Activated effector memory CD4-positive, alpha-beta T cell treated with anti-CD3 and anti-CD28 coated beads, Interleukin-2, amount 50 U/mL, for 16 hours (primary cell): ENCODE measurements at regions not wholly inside any gene's neighbourhood (a gene's known extent, or its start where the extent isn't known, plus 50 kb on each side); places are given as distances from the start of the nearest gene placed in this dataset.

Source experiments
- DNase-seq: peaks from one replicate; pipeline ENCODE4 v3.0.0-alpha.2; 2020

DNA sequence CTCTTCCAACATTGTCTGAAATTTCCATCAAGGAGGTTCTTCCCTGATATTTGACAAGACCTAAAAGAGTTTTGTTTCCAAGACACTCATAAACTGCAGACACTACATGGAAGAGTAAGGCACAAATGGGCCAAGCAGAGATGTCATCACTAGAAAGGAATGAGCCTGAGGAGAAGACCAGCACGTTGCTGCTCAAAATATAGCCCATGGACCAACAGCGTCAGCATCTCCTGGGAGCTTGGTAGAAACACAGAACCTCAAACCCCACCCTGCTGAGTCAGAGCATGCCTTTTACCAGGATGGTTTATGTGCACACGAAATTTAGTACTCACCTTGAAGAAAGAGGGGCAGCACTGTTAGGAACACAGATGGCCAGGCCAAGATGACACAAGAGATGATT is 128.7 kb upstream of the MID1 start:
- DNase-seq = no peak

- DNase-seq = no peak
These were observed 130.2 kb upstream of the MID1 start for GRCh38 chrX:10750581-10750980.

- no peak for DNase-seq
These were observed 132.7 kb upstream of the MID1 start for GRCh38 chrX:10753116-10753515.

GRCh38 chrX:10754445-10754844 is 134.1 kb upstream of the MID1 start:
- DNase-seq = no peak

DNA sequence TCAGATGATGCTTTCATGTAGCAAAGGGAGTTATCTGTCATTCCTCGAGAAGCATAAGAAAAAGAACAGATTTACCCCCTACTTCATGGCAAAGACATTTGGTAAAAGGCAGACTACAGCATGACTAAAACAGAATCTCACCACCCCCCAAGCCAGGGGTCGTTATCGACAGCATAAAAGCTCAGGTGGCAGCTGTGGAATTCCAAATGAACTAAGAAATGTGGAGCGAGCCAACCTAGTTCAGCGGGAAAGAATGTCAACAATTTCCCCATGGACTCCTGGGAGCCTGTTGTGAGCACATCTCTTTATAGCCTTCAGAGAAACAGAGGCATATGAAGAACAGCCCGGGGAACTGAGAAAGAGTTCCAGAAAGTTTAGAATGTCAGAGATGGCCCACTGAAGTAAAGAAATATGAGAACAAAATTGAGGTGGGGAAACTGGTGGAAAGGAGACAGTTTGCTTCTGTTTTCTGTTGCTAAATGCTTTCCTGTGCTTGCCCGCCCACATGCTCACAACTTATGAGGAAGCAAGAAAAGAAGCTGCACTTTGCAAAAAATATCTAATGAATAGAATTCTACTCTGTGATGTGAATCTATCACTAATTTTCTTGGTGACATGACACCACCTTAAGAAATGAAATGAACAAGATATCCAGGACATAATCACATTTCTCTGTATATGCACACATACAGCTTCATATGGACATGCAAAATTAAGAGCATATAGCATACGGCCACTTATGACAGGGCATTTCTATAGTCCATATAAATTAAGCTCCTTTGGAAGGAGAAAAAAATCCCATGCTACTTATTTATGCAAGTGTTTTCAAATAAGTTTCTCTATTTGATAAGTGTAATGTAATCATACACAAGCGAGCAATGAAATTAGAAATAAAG is 135.3 kb upstream of the MID1 start:
- no peak for DNase-seq

GRCh38 chrX:10756441-10756840 is 136.1 kb upstream of the MID1 start:
- DNase-seq = no peak

- no peak for DNase-seq
These were observed 138.9 kb upstream of the MID1 start for GRCh38 chrX:10759141-10759799.

DNA sequence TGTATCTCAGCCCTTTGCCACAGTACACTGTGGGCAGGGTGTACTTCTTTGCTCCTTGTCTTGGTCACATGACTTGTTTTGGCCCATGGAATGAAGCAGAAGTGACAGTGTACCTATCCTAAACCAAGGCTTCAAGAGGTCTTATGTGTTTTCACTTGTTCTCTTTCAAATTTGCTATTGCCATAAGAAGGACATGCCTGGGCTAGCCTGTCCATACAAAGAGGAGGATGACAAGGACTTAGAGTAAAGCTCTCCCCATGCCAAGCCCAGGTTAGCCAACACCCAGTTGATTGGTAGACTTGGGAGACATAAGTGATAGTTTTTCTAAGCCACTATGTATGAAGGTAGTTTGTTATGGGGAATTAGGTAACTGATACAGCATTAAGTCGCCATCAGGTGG is 141.1 kb upstream of the MID1 start:
- DNase-seq = no peak

DNA sequence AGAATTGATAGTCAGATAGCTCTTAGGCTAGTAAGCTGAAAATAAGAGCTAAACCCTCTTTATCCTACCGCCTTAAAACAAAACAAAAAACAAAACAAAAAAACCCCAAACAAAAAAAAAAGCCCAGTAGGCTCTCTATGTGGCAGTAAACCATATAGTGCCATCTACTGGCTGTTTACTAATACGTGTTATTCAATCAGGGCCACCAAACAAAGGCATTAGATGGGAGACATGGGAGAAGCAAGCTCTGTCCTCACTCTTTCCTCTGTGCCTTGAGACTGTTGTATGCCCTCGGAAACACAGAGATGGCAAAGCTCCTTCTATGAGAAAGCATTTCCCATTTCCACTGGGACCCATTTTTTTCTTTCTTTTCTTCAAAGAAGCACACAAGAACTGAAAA is 148.8 kb upstream of the MID1 start:
- no peak for DNase-seq

DNA sequence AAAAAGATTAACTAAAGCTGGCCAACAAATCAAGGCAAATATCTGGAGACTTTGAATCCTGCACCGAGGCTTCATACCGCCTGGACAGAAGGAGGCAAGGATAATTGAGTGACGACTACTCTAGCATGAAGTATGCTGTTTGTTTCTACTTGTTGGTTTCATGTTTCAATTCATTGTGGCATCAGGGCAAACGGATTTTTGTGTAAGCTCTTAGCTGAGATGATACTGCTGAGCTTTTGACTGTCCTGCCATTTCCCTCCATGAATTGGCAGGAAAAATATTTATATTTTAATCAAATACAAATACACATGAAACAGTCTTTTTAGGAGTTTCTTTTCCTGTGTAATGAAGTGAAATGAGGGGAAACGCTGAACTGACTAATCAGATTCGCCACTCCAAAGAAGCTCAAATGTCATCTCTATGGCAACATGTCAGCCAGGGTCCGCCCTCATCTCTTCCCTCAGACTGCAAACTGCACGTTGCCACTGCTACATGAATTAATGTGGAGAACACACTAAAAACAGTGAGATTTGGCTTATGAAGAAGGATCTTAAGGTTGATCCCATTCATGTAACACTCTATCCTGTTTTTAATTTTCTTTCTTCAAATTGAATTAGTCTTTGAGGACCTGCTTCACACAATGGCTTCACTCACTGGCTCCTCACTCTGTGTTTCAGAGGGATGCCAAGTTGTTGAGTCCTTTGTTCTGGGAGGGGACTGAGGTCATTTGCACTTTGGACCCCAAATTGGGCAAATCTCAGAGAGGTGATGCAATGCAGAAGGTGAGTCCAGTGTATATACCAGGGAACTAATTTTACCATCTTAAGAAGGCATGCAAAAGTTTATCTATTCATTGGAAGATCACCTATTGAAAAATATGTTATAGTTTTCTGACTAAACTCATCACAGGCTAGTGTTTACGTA is 149.6 kb upstream of the MID1 start:
- DNase-seq = no peak

DNA sequence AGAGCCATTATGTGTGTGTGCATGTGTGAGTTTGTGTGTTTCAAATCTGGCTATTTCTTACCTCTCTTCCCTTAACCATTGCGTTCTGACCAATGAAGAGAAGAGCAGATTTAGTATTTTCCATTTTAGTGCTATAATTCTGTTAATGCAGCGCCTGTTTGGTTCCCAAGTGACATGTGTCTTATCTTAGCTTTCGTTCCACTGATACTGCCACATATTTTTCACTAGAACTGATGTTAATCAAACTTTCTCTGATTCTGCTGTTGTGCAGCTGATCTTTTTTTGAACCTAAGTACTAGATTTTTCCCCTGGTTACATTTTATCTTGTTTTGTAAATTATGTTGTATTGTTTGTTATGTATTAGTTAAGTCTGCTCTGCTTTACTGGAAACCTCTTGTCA is 152.9 kb upstream of the MID1 start:
- DNase-seq = no peak

GRCh38 chrX:10781847-10782530 is 161.6 kb upstream of the MID1 start:
- no peak for DNase-seq

GRCh38 chrX:10783451-10783995 is 163.1 kb upstream of the MID1 start:
- no peak for DNase-seq

GRCh38 chrX:10787264-10787663 is 166.9 kb upstream of the MID1 start:
- no peak for DNase-seq

DNA sequence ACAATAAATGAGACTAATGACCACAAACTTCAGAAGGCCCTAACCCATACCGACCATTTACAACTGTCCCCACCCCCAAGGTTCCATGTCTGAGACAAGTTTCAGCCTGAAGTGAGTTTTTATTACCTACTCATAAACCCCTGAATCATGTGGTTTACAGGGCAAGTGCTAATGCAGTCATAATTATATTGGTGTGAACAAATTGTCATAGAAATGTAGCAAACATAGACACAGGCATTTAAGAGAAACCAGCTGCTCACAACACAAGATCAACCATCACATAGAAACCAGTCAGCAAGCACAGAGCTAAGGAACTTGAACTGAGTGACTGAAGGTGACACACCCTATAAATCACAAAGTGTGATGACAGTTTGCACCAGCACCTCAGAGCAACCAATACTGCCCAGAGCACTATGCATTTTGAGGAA is 173.8 kb upstream of the MID1 start:
- no peak for DNase-seq

- no peak for DNase-seq
These were observed 175.3 kb upstream of the MID1 start for GRCh38 chrX:10795721-10796120.

GRCh38 chrX:10797466-10797865 is 177.1 kb upstream of the MID1 start:
- no peak for DNase-seq

GRCh38 chrX:10798041-10798440 is 177.7 kb upstream of the MID1 start:
- DNase-seq = no peak

DNA sequence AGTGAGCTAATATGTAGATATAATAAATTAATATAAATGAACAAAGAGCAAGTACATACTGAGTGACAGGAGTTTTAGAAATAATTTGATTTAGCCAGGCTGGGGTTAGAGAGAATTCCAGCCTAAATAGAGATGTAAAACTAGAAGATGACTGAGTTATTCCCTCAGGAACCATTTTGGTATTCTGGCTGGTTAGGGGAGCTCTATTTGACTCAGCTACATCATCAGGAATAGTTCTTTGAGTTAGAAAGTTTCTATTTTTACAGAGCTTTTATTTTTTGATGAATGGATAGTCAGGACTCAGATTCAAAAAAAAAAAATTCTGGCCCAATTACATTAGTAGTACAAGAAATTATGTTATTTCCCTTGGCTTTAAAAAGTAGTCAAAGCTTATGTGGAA is 180.4 kb upstream of the MID1 start:
- DNase-seq = no peak

DNA sequence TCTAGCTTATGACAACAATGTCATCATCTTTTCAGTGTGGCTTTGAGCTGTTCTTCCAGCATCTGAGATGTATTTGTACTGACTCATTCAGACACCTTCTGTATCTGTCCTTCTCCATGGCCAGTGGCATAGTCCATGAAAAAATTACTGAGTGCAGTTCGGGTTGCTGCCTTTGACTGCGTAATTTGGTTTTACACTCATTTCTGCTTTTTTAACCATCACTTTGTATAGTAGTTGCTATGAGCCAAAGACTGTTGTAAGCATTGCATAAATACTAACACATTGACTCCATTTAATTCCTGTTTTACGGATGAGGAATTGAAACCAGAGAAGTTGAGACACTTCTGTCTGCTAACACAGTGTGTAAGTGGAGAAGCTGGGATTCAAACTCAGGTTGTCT is 190.7 kb upstream of the MID1 start:
- no peak for DNase-seq

GRCh38 chrX:10813761-10814160 is 193.4 kb upstream of the MID1 start:
- DNase-seq = no peak

DNA sequence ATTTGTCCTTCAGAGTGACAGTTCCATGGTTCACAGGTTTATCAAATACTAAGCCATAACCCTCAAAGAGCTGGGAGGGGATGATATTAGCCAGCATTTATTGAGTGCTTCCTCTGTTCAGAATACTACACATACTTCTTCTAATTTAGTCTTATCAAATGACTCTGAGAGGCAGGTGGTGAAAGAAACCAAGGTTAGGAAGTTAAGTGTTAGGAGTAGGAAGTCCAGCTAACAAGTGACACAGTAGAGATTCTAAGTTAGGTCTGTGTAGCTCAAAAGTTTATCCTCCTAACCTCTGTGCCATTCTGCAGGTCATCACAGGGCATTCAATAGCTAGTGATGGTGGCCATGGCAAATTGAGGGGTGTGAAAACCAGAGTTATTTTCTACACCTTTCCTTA is 198.3 kb upstream of the MID1 start:
- no peak for DNase-seq

- no peak for DNase-seq
These were observed 199.6 kb upstream of the MID1 start for GRCh38 chrX:10819973-10820372.
